ENCODE measurements at regions not wholly inside any gene's neighbourhood (a gene's known extent, or its start where the extent isn't known, plus 50 kb on each side); places are given as distances from the start of the nearest gene placed in this dataset.
A peak's percentile ranks its signal among the peaks of the same experiment; 100 is the strongest.

DNA sequence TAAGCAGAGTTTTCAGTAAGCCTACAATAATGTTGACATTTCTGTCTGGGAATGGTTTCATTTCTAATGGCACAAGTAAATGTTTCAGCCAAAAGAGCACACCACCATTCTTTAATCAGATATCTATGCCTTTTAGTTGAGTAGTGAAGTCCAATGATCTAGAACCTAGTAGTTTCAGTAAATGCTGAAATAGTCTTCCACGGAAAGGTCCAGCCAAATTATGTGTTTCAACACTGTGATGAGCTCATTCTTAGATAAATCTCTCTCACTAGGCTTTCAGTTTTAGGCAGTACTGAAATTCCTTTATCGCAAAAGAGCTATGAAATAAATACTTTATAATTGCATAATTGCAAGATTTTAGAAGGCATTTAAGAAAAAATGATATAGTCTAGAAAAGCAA is 816.8 kb upstream of the PCDH9 start:
- no peak for ATAC-seq
- 0 out of 2 replicates have a peak, but pooled peaks have one; percentile 16 for TF ChIP-seq ISL1 (CRISPR knock-in tag; IDR thresholded peaks at IDR 0.05)
- TF ChIP-seq, protein P1, sequence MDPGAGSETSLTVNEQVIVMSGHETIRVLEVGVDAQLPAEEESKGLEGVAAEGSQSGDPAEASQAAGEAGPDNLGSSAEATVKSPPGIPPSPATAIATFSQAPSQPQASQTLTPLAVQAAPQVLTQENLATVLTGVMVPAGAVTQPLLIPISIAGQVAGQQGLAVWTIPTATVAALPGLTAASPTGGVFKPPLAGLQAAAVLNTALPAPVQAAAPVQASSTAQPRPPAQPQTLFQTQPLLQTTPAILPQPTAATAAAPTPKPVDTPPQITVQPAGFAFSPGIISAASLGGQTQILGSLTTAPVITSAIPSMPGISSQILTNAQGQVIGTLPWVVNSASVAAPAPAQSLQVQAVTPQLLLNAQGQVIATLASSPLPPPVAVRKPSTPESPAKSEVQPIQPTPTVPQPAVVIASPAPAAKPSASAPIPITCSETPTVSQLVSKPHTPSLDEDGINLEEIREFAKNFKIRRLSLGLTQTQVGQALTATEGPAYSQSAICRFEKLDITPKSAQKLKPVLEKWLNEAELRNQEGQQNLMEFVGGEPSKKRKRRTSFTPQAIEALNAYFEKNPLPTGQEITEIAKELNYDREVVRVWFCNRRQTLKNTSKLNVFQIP (CRISPR knock-in tag; IDR thresholded peaks at IDR 0.05; ENCODE audit: borderline replicate concordance, low read depth) = no peak

DNA sequence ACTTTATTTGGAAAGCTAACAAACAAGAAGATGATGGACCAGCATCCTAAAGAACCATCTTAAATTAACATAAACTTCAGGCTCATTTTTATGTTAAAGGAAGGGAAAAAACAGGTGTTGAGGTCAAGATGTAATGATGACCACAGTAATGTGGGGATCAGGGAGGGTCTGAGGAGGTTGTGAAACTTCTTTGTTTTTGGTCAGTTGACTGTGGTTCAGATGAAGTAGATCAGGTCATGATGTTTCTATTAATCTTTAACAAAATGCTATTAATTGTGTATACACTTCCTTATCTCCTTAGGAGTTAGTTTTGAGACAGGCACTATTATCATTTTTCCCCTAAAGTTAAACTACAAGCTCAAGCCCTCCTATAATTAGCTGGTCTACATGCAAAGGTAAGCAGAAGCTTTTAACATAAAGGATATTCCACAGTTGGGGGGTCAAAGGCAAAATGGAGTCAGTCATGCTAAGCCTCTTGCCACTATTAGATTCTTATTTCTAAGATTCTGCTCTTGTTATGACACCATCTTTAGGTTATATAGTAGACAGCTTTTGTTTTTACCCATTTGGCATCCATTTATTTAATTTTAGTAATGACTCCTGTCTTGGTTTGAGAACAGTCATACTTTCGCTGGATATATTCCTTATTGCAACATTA is 800.1 kb upstream of the PCDH9 start:
- TF ChIP-seq, protein P2, sequence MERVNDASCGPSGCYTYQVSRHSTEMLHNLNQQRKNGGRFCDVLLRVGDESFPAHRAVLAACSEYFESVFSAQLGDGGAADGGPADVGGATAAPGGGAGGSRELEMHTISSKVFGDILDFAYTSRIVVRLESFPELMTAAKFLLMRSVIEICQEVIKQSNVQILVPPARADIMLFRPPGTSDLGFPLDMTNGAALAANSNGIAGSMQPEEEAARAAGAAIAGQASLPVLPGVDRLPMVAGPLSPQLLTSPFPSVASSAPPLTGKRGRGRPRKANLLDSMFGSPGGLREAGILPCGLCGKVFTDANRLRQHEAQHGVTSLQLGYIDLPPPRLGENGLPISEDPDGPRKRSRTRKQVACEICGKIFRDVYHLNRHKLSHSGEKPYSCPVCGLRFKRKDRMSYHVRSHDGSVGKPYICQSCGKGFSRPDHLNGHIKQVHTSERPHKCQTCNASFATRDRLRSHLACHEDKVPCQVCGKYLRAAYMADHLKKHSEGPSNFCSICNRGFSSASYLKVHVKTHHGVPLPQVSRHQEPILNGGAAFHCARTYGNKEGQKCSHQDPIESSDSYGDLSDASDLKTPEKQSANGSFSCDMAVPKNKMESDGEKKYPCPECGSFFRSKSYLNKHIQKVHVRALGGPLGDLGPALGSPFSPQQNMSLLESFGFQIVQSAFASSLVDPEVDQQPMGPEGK (CRISPR knock-in tag; IDR thresholded peaks at IDR 0.05; ENCODE audit: borderline replicate concordance) = no peak
- TF ChIP-seq ZFP3 (CRISPR knock-in tag; IDR thresholded peaks at IDR 0.05) = no peak
- no peak for ATAC-seq

DNA sequence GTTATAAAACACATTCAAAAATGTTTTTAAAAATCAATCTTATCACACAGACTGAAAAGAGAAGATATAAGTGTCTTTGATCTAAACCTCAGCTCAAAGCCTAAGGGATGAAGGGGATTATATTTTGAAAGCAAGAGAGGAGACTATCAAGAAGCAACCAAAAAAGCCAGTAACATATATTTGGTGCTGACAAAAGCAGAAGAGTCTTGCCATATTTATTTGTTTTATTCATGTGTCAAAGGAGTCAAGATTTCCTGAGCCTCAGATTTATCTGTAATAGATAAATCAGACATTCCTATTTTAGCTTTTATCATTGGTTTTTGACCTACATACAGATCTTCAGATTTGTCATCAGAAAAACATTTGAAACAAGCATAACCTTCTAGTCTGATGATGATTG is 798.6 kb upstream of the PCDH9 start:
- TF ChIP-seq ZNF565 (CRISPR knock-in tag; conservative IDR thresholded peaks at IDR 0.05; ENCODE audit: low read depth) (no peak), ZNF70 (CRISPR knock-in tag; IDR thresholded peaks at IDR 0.05) (no peak), ZFP30 (CRISPR knock-in tag; IDR thresholded peaks at IDR 0.05) (no peak), BACH2 (CRISPR knock-in tag; IDR thresholded peaks at IDR 0.05; ENCODE audit: borderline replicate concordance) (no peak), ZC3H10 (CRISPR knock-in tag; IDR thresholded peaks at IDR 0.05) (no peak), GLIS3 (CRISPR knock-in tag; IDR thresholded peaks at IDR 0.05) (no peak), PPARA (CRISPR knock-in tag; IDR thresholded peaks at IDR 0.05; ENCODE audit: borderline replicate concordance) (no peak), CSDC2 (CRISPR knock-in tag; IDR thresholded peaks at IDR 0.05) (no peak)
- TF ChIP-seq, protein P2 (CRISPR knock-in tag; IDR thresholded peaks at IDR 0.05; ENCODE audit: borderline replicate concordance) = no peak
- no peak for ATAC-seq

DNA sequence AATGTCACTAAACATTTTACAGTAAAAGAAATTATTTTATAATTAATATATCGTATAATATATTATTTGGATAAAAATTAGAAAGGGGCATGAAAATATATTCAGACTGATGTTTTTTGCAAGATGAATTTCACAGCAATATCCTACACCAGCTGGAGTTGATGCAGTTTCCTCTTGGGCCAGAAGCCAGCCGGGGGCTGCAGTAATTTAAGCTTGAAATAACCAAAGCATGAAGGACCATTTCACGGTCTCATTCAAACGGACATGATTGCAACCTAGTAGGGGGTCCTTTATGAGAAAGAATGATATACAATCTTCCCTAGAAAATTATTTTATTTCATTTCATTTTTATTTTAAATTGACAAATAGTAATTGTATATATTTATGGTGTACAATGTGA is 797.2 kb upstream of the PCDH9 start:
- ATAC-seq = no peak
- no peak for TF ChIP-seq ZNF8 (CRISPR knock-in tag; IDR thresholded peaks at IDR 0.05)
- no peak for TF ChIP-seq ARNTL (CRISPR knock-in tag; IDR thresholded peaks at IDR 0.05; ENCODE audit: borderline replicate concordance, low read depth)
- TF ChIP-seq ZNF565 (CRISPR knock-in tag; conservative IDR thresholded peaks at IDR 0.05; ENCODE audit: low read depth) = no peak
- TF ChIP-seq ISL1 (CRISPR knock-in tag; IDR thresholded peaks at IDR 0.05) = no peak
- TF ChIP-seq, protein P1 (CRISPR knock-in tag; IDR thresholded peaks at IDR 0.05; ENCODE audit: borderline replicate concordance, low read depth) = no peak
- no peak for TF ChIP-seq SNAI2 (CRISPR knock-in tag; IDR thresholded peaks at IDR 0.05)
- no peak for TF ChIP-seq TOX (CRISPR knock-in tag; IDR thresholded peaks at IDR 0.05; ENCODE audit: borderline replicate concordance)
- TF ChIP-seq, protein P3, sequence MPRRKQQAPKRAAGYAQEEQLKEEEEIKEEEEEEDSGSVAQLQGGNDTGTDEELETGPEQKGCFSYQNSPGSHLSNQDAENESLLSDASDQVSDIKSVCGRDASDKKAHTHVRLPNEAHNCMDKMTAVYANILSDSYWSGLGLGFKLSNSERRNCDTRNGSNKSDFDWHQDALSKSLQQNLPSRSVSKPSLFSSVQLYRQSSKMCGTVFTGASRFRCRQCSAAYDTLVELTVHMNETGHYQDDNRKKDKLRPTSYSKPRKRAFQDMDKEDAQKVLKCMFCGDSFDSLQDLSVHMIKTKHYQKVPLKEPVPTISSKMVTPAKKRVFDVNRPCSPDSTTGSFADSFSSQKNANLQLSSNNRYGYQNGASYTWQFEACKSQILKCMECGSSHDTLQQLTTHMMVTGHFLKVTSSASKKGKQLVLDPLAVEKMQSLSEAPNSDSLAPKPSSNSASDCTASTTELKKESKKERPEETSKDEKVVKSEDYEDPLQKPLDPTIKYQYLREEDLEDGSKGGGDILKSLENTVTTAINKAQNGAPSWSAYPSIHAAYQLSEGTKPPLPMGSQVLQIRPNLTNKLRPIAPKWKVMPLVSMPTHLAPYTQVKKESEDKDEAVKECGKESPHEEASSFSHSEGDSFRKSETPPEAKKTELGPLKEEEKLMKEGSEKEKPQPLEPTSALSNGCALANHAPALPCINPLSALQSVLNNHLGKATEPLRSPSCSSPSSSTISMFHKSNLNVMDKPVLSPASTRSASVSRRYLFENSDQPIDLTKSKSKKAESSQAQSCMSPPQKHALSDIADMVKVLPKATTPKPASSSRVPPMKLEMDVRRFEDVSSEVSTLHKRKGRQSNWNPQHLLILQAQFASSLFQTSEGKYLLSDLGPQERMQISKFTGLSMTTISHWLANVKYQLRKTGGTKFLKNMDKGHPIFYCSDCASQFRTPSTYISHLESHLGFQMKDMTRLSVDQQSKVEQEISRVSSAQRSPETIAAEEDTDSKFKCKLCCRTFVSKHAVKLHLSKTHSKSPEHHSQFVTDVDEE (CRISPR knock-in tag; IDR thresholded peaks at IDR 0.05) = no peak
- no peak for TF ChIP-seq ZC3H10 (CRISPR knock-in tag; IDR thresholded peaks at IDR 0.05)
